ENCODE measurements at regions not wholly inside any gene's neighbourhood (a gene's known extent, or its start where the extent isn't known, plus 50 kb on each side); places are given as distances from the start of the nearest gene placed in this dataset.
"Not testable (repeated sequence)": the region's sequence is repeated elsewhere in the genome, so short reads cannot be mapped to it uniquely, and the experiment has no call there.

DNA sequence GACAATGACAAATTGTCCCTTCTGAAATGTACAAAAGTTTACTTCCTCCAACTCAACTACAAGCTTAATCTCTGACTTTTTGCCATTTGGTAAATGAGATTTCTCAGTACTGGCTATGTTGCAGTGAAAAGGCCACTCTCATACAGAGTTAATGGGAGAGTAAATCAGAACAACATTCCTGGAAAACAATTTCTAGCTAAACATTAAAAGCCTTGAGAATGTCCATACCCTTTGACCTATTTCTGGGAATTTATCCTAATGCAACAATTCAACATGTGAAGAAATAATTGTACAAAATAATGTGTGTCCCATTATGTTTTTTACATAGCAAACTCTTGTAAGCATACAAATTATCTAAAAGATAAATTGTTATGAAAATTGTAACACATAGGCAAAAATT lies 56.3 kb upstream of the SPEF2 start:
- DNase-seq: no peak

DNA sequence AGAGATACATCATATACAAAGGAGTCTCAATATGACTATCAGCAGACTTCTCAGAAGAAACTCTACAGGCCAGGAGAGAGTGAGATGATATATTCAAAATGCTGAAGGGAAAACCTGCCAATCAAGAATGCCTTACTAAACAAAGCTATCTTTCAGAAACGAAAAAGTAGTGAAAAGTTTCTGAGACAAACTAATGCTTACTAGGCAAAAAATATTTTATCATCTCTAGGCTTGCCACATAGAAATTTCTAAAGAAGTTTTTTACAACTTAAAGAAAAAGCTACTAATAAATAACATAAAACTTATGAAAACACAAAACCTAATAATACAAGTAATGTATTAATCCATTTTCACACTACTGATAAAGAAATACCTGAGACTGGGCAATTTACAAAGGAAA lies 59.9 kb upstream of the SPEF2 start:
- no peak for DNase-seq

- DNase-seq: no peak
These were observed 60.5 kb upstream of the SPEF2 start for GRCh38 chr5:35557199-35557598.

GRCh38 chr5:35554016-35554415 lies 63.6 kb upstream of the SPEF2 start:
- no peak for DNase-seq

DNA sequence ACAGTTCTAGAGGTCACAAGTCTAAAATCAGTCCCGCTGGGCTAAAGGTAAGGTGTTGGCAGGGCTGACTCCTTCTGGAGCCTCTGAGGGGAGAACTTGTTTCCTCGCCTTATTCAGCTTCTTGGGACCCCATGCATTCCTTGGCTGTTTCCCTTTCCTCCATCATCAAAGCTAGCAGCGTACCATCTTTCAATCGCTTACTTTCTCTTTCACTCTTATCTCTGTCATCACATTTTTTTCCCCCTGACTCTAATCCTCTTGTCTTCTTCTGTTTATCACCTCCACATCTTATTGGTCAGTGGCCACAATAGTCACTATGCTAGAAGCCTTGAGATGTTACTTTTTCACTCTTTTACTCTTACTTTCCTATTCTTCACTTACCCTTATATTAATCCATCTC lies 72.5 kb upstream of the SPEF2 start:
- no peak for DNase-seq

- no peak for DNase-seq
These were observed 74.3 kb upstream of the SPEF2 start for GRCh38 chr5:35543408-35543807.

DNA sequence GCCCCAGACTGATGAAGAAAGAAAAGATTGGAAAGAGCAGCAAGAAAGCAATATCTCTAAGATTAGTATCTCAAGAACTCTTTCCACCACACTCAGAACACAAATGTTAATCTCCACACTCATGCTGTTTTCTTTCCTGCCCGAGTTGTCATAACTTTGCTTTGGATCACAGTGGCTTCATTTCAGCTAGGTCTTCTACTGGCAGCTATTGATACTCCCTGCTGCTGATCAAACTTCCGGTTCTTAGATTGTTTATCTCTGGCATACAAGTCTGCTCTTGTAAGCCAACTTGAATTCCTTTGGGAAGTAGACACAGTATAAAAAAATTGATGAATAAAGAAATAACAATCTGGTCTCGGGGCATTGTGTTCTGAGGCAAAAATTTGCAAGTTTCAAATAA lies 77.7 kb upstream of the SPEF2 start:
- DNase-seq: no peak

GRCh38 chr5:35538198-35538931 lies 79.3 kb upstream of the SPEF2 start:
- no peak for DNase-seq

GRCh38 chr5:35533156-35533555 lies 84.5 kb upstream of the SPEF2 start:
- no peak for DNase-seq

- DNase-seq: not testable (repeated sequence)
These were observed 86.1 kb upstream of the SPEF2 start for GRCh38 chr5:35531553-35531952.

- no peak for DNase-seq
These were observed 99.6 kb upstream of the SPEF2 start for GRCh38 chr5:35518104-35518503.

- no peak for DNase-seq
These were observed 101.4 kb upstream of the SPEF2 start for GRCh38 chr5:35516271-35516670.

- DNase-seq: no peak
These were observed 104.1 kb upstream of the SPEF2 start for GRCh38 chr5:35513612-35514011.

- no peak for DNase-seq
These were observed 115.5 kb upstream of the SPEF2 start for GRCh38 chr5:35502206-35502605.

GRCh38 chr5:35488791-35489190 lies 128.9 kb upstream of the SPEF2 start:
- DNase-seq: no peak

DNA sequence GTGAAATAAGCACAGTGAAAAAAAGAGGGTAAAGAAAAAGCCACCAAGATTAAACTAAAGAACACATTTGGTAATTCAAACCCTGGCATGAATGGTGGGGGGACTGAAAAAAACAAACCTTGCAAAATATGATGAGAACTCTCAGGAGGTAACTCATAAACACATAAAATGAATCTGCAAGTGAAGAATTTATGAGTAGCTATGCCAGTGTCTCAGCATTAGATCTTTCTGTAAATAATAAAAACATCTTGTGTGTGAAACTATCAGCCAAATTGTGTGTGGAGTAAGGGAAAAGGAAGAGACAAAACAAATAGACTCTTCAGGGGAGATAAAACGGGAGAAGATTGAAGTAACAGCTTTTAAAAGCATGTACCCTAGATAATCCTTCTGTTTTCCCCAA lies 129.6 kb upstream of the SPEF2 start:
- no peak for DNase-seq

DNA sequence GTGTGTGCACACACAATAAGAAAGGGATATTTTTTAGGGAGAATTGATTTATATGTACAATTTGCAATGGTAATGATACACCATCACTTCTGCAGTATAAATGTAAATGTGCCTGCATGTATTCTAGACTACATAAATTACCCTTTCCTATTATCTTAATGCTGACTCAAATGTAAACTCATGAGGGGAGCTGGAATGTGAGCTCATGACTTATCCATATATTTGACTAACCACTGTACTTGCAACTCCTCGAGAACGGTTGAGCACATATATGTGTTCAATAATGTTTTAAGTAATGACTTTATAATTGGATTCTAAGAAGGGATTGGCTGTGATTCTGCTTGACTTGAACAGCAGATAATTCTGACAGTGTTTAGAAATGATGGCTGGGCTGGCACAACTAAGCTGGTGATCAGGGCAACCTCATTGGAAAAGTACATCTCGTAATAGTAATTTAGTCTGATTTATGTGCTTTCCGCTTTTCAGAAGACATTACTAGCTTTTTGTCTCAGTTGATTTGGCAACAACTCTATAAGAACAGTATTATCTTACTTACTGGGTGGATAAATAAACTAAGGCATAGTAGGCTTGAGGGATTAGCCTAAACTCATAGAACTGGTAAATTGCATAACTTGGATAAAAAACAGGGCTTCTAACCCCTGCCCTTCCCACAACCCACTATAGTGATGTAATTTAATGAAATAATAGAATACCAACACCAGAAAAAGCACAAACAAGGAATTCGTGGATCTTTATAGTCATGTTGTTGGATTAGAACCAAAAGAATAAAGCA lies 130.2 kb upstream of the SPEF2 start:
- DNase-seq: no peak

DNA sequence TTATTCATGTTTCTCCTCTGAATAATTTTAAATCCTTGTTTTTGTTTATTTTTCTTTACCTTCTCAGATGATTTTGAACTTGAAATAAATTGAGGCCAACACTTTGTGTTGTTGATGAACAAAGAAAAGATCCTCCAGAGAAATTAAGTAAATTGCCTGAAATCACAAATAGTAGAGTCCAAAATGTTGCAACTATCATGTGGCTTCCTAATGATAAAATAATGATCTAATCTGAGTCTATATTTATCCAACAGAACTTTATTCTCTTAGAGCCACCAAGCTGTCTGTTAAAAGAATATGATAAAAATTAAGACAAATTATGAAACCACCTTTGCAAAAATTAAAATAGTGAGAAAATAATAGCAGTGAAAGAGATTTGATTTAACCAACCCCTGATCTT lies 132.2 kb upstream of the SPEF2 start:
- DNase-seq: no peak

DNA sequence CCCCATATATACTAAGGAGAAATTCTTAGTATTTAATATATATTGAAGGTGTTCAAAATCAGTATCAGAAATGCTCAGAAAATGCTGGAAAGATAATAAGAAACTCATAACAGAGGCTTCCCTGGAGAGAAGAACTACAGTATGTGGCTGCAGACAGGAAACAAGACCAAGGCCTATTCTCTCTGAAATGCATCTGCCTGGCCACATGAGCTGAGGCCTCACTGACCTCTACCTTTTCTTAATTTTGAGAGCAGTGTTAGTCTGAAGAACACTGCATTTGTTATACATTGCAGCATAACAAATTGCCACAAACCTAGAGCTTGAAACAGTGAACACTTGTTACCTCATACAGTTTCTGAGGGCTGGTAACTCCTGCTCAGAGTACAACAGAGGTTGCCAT lies 133.4 kb upstream of the SPEF2 start:
- no peak for DNase-seq

GRCh38 chr5:35483780-35484179 lies 133.9 kb upstream of the SPEF2 start:
- no peak for DNase-seq

- no peak for DNase-seq
These were observed 134.5 kb upstream of the SPEF2 start for GRCh38 chr5:35483191-35483590.

DNA sequence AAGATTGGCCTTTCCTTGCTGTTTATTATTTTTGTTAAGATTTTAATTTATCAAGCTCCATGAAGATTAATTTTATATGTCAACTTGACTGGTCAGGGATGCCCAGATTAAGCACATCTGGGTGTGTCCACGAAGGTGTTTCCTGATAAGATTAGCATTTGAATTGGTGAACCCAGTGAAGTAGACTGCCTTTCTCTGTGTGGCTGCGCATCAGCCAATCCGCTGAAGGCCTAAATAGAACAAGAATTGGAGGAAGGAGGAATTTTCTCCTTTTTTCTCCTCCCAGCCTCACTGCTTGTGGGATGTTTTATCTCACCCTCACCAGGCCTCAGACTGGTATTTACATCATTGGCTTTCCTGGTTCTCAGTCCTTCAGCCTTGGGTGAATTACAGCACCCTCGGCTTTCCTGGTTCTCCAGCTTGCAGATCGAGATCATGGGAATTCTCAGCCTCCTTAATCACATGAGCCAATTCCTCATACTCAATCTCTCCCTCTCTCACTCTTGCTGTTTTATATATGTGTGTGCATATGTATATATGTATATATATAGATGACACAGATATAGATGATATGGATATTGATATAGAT lies 135.4 kb upstream of the SPEF2 start:
- DNase-seq: no peak

GRCh38 chr5:35478856-35479682 lies 138.6 kb upstream of the SPEF2 start:
- DNase-seq: no peak

Measured in SHP77 treated with DMSO at 0.1 percent for 48 hours (cell line).